PC-3 (cell line): ENCODE measurements at regions not wholly inside any gene's neighbourhood (a gene's known extent, or its start where the extent isn't known, plus 50 kb on each side); places are given as distances from the start of the nearest gene placed in this dataset.

ENCODE experiments used
- ATAC-seq: fragments of 200-7000 bp; cut with Tn5 transposase; 2 replicates; pipeline ENCODE4 v1.9.1; 2020; ENCODE audit warnings: mild to moderate bottlenecking, moderate library complexity
- BruUV-seq: library from RNA; stranded (reverse); fragments of 400-500 nt; replicated peaks from 2 replicates; lab custom pipeline; 2021; lab: Mats Ljungman, UMichigan
- CTCF ChIA-PET: fragments of 300-600 bp; sonication (Branson Sonifier 250); formaldehyde crosslinking; loops from one replicate; lab custom pipeline; 2022; ENCODE audit warnings: antibody characterized with exemption; lab: Charles Lee
- POLR2A ChIA-PET: fragments of 300-600 bp; sonication (Branson Sonifier 250); formaldehyde crosslinking; loops from one replicate; lab custom pipeline; 2022; ENCODE audit warnings: antibody characterized with exemption; ENCODE audit not compliant: unreplicated experiment; lab: Charles Lee
- DNase-seq: peaks from one replicate; pipeline ENCODE4 v3.0.0-alpha.2; 2015
- H2AFZ ChIP-seq: fragments of 300-600 bp; sonication (generic); 2 replicates; pipeline ENCODE4 v1.6.0; 2016; ENCODE audit warnings: antibody characterized with exemption, low read length
- H3F3A ChIP-seq: fragments of 300-600 bp; sonication (generic); one replicate; pipeline ENCODE4 v1.6.0; 2017; ENCODE audit warnings: antibody characterized with exemption, low read length, control low read depth, mild to moderate bottlenecking; ENCODE audit not compliant: unreplicated experiment
- H3K27ac ChIP-seq: fragments of 300-600 bp; sonication (generic); 2 replicates; pipeline ENCODE4 v1.5.1; 2016; ENCODE audit warnings: mild to moderate bottlenecking, low read length
- H3K27me3 ChIP-seq: fragments of 300-600 bp; sonication (generic); 2 replicates; pipeline ENCODE4 v1.6.1; 2016; ENCODE audit warnings: low read length, mixed read lengths
- H3K36me3 ChIP-seq: fragments of 300-600 bp; sonication (generic); 2 replicates; pipeline ENCODE4 v1.6.1; 2016; ENCODE audit warnings: low read depth, mixed run types, low read length, mixed read lengths
- H3K4me1 ChIP-seq: fragments of 300-600 bp; sonication (generic); 2 replicates; pipeline ENCODE4 v1.5.1; 2016; ENCODE audit warnings: low read length; ENCODE audit not compliant: insufficient read depth
- H3K4me2 ChIP-seq: fragments of 300-600 bp; sonication (generic); 2 replicates; pipeline ENCODE4 v1.6.0; 2016; ENCODE audit warnings: low read length
- H3K4me3 ChIP-seq: fragments of 300-600 bp; sonication (generic); 2 replicates; pipeline ENCODE4 v1.5.1; 2016; ENCODE audit warnings: mild to moderate bottlenecking, low read length, mixed read lengths
- H3K79me2 ChIP-seq: fragments of 300-600 bp; sonication (generic); 2 replicates; pipeline ENCODE4 v1.6.1; 2017; ENCODE audit warnings: low read length, mixed read lengths
- H3K9ac ChIP-seq: fragments of 300-600 bp; sonication (generic); 2 replicates; pipeline ENCODE4 v1.6.0; 2016; ENCODE audit warnings: mild to moderate bottlenecking, low read length
- H3K9me2 ChIP-seq: fragments of 300-600 bp; sonication (generic); replicated peaks from 2 replicates; pipeline ENCODE4 v1.6.1; 2016; ENCODE audit warnings: mixed run types, low read length, mixed read lengths
- H3K9me3 ChIP-seq: fragments of 300-600 bp; sonication (generic); 2 replicates; pipeline ENCODE4 v1.6.1; 2016; ENCODE audit warnings: low read length, mixed read lengths
- H4K20me1 ChIP-seq: fragments of 300-600 bp; sonication (generic); 2 replicates; pipeline ENCODE4 v1.6.1; 2016; ENCODE audit warnings: low read length, mixed read lengths
- CTCF ChIP-seq: fragments of 300-600 bp; sonication (generic); conservative IDR thresholded peaks from 2 replicates; pipeline ENCODE4 v1.5.1; 2017; ENCODE audit warnings: antibody characterized with exemption, low read depth, mild to moderate bottlenecking, low read length
- EZH2 ChIP-seq: fragments of 300-600 bp; sonication (generic); IDR thresholded peaks from one replicate; pipeline ENCODE4 v1.6.1; 2017; ENCODE audit warnings: antibody characterized with exemption, mild to moderate bottlenecking, low read length; ENCODE audit not compliant: unreplicated experiment
- EZH2phosphoT487 ChIP-seq: fragments of 300-600 bp; sonication (generic); IDR thresholded peaks from 2 replicates; pipeline ENCODE4 v1.6.1; 2018; ENCODE audit warnings: mild to moderate bottlenecking, antibody characterized with exemption, low read length, borderline replicate concordance
- intact Hi-C: fragments of 100-400 bp; cut with micrococcal nuclease; formaldehyde crosslinking; loops from 2 replicates; pipeline ENCODE4 v1.9.0; 2023

GRCh38 chr3:5473471-5473870 lies 286.0 kb downstream of the EDEM1 start:
- TF ChIP-seq EZH2 (no peak), CTCF (no peak), EZH2phosphoT487 (no peak)
- H3K27ac ChIP-seq = no peak overlapping the region
- no peaks in the 10 kb centered on the region for H3K9me3 ChIP-seq
- ChIA-PET POLR2A (no interaction called here), CTCF (no interaction called here)
- H2AFZ ChIP-seq = no peak overlapping the region
- H3K36me3 ChIP-seq = no peaks in the 10 kb centered on the region
- intact Hi-C loops = no loop called here
- no peaks in the 10 kb centered on the region for H4K20me1 ChIP-seq
- no peak overlapping the region for H3K4me3 ChIP-seq
- H3F3A ChIP-seq = no peaks in the 10 kb centered on the region
- H3K27me3 ChIP-seq = no peaks in the 10 kb centered on the region
- DNase-seq (no peak), ATAC-seq (no peak)
- no peaks in the 10 kb centered on the region for H3K79me2 ChIP-seq
- H3K9me2 ChIP-seq = no peaks in the 10 kb centered on the region
- no peak overlapping the region for H3K4me2 ChIP-seq
- H3K4me1 ChIP-seq = no peaks in the 10 kb centered on the region
- no TSS peak for BruUV-seq
- no peak overlapping the region for H3K9ac ChIP-seq

DNA sequence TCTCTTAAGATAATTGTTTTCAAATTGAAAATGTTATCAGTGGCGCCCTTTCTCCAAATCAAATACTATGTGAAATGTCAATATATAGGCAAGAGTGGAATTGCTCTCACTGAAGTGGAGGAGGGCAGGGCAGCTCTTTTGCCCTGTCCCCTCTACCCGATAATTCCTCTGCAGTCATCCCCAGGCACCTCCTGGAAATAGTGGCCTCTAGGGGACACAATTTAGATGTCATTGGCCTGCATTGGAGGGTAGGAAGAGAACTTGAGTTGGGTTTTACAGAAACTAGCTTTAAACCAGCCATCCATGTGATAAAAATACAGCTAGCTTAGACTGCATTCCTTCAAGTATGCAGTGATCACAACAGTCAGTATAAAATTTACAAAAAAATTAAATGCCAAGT lies 288.9 kb downstream of the EDEM1 start:
- DNase-seq = no peak
- H3K27me3 ChIP-seq = no peaks in the 10 kb centered on the region
- CTCF ChIA-PET = no interaction called here
- intact Hi-C loops = no loop called here
- H3K4me1 ChIP-seq = no peaks in the 10 kb centered on the region
- TF ChIP-seq CTCF = no peak
- TF ChIP-seq EZH2 = no peak
- TF ChIP-seq EZH2phosphoT487 = no peak
- ATAC-seq = no peak
- no peaks in the 10 kb centered on the region for H3K9me2 ChIP-seq
- H3K4me3 ChIP-seq = no peak overlapping the region
- no peaks in the 10 kb centered on the region for H3K79me2 ChIP-seq
- no peaks in the 10 kb centered on the region for H3K36me3 ChIP-seq
- H3K9ac ChIP-seq = no peak overlapping the region
- H3K9me3 ChIP-seq = no peaks in the 10 kb centered on the region
- H4K20me1 ChIP-seq = no peaks in the 10 kb centered on the region
- no peak overlapping the region for H3K4me2 ChIP-seq
- no peak overlapping the region for H2AFZ ChIP-seq
- BruUV-seq = no TSS peak
- POLR2A ChIA-PET = no interaction called here
- H3K27ac ChIP-seq = no peak overlapping the region
- no peaks in the 10 kb centered on the region for H3F3A ChIP-seq

DNA sequence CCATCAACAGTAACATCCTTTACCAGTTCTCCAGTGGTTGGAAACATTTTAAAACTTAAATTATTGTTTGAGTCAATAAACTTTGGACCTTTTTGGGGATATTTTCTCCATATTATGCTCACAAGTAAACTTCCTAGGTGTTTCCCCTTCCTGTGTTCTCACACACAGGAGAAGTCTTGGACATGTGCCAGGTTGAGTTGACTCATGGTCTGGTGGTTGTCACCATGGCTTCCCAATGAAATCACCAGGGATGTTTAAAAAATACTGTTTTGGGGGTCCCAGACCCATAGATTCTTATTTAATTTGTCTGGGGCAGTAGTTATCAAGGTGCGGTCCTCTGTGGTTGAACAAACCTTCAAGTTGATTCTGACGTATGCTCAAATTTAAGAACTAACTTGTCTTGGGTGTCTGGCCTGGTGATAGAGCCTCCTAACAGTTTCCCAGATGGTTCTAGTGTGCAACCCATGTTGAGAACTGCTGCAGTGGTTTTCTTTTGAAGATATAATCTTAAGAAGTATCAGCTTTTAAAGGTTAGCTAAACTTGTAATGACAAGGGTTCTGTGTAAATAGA lies 291.8 kb downstream of the EDEM1 start:
- no peaks in the 10 kb centered on the region for H3K36me3 ChIP-seq
- ATAC-seq (no peak), DNase-seq (peak; percentile 63)
- no peaks in the 10 kb centered on the region for H3K9me3 ChIP-seq
- no peaks in the 10 kb centered on the region for H3K9me2 ChIP-seq
- H3K4me2 ChIP-seq = no peak overlapping the region
- no peaks in the 10 kb centered on the region for H3K27me3 ChIP-seq
- no peaks in the 10 kb centered on the region for H3F3A ChIP-seq
- H4K20me1 ChIP-seq = no peaks in the 10 kb centered on the region
- TF ChIP-seq EZH2 (no peak), EZH2phosphoT487 (no peak), CTCF (no peak)
- no TSS peak for BruUV-seq
- ChIA-PET POLR2A (no interaction called here), CTCF (no interaction called here)
- no peak overlapping the region for H3K27ac ChIP-seq
- no peak overlapping the region for H3K4me3 ChIP-seq
- intact Hi-C loops = no loop called here
- no peak overlapping the region for H2AFZ ChIP-seq
- H3K79me2 ChIP-seq = no peaks in the 10 kb centered on the region
- no peak overlapping the region for H3K9ac ChIP-seq
- no peaks in the 10 kb centered on the region for H3K4me1 ChIP-seq
